GM12891 (cell line): ENCODE measurements at regions not wholly inside any gene's neighbourhood (a gene's known extent, or its start where the extent isn't known, plus 50 kb on each side); places are given as distances from the start of the nearest gene placed in this dataset.

Experiments used
- PAX5 ChIP-seq: IDR thresholded peaks from 2 replicates; pipeline ENCODE4 v1.6.1; 2011; ENCODE audit warnings: low read length, moderate library complexity, mild to moderate bottlenecking; ENCODE audit not compliant: insufficient read depth, severe bottlenecking
- POLR2A ChIP-seq: IDR thresholded peaks from 2 replicates; pipeline ENCODE4 v1.6.1; 2011; ENCODE audit warnings: low read depth, low read length, control low read depth
- POLR2AphosphoS5 ChIP-seq: IDR thresholded peaks from 2 replicates; pipeline ENCODE4 v1.6.1; 2011; ENCODE audit warnings: low read depth, low read length, control low read depth
- POU2F2 ChIP-seq: IDR thresholded peaks from 2 replicates; pipeline ENCODE4 v1.6.1; 2011; ENCODE audit warnings: low read depth, mild to moderate bottlenecking, control low read depth, low read length, moderate library complexity
- SPI1 ChIP-seq: IDR thresholded peaks from 2 replicates; pipeline ENCODE4 v1.6.1; 2011; ENCODE audit warnings: low read depth, low read length, control low read depth
- TAF1 ChIP-seq: IDR thresholded peaks from 2 replicates; pipeline ENCODE4 v1.6.1; 2011; ENCODE audit warnings: low read depth, low read length, control low read depth

DNA sequence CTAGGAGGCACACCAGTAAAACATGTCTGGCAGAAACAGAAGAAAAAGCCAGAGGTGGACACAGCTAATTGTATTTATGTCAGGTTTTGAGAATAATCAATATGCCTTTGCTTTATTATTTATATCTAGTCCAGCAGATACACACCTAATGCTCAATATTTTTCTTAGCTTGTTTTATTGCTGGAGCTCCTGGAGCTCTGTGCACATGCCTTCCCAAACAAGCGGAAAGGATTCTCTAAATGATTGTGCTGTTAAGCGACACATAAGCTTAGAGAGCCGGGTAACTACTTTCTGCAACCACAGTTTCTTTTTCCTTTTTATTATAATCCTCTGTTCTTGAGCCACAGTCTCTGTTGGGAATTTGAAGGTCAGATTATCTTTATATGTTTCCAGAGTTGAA is 177.3 kb upstream of the ST6GAL2 start:
- TF ChIP-seq POLR2AphosphoS5 = no peak
- no peak for TF ChIP-seq TAF1
- no peak for TF ChIP-seq PAX5
- no peak for TF ChIP-seq POLR2A
- no peak for TF ChIP-seq POU2F2
- TF ChIP-seq SPI1 = no peak
